ENCODE measurements at regions not wholly inside any gene's neighbourhood (a gene's known extent, or its start where the extent isn't known, plus 50 kb on each side); places are given as distances from the start of the nearest gene placed in this dataset.

DNA sequence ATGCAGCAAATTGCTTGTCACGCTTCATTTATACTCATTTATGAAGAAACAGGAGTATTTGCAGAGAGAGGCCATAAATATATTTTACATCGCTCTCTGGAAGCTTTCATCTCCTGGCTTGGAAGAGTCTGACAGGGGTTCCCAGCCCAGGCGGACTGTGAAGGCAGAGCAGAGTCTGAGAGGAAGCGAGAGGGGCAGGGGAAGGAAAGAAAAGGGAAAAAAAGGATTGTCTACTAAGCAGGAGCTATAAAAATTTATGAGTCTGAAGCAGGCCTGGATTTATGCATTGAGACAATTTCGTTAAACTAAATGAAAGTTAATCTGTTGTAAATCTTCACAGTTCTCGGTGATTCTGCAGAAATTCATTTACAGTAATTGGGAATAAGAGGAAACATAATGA is 143.9 kb upstream of the GYPC start:
- peak in 2 of 11 donors; percentile 15 to 34 for DNase-seq (ENCODE audit: extremely low read depth in 1 of 11, low read depth in 9 of 11, low spot score in 4 of 11)

GRCh38 chr2:126513033-126513432 is 142.9 kb upstream of the GYPC start:
- DNase-seq (ENCODE audit: extremely low read depth in 1 of 11, low read depth in 9 of 11, low spot score in 4 of 11) = no peak

DNA sequence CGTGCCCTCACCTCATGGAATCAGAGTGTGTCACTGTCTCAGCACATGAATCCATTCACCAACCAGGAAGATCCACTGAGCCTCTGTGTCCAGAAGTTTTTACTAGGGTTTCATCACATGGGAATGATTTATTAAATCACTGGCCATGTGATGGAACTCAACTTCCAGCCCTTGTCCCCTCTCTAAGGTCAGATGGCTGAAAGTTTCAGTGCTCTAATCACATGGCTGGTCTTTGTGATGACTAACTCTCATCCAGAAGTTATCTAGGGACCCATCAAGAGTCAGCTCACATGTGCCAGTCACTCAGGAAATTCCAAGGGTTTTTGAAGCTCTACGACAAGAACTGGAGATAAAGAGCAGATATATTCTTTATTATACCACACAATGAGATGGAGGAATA is 140.5 kb upstream of the GYPC start:
- DNase-seq (ENCODE audit: extremely low read depth in 1 of 11, low read depth in 9 of 11, low spot score in 4 of 11) = no peak

- no peak for DNase-seq (ENCODE audit: extremely low read depth in 1 of 11, low read depth in 9 of 11, low spot score in 4 of 11)
Observed at GRCh38 chr2:126518196-126518595, 137.8 kb upstream of the GYPC start.

DNA sequence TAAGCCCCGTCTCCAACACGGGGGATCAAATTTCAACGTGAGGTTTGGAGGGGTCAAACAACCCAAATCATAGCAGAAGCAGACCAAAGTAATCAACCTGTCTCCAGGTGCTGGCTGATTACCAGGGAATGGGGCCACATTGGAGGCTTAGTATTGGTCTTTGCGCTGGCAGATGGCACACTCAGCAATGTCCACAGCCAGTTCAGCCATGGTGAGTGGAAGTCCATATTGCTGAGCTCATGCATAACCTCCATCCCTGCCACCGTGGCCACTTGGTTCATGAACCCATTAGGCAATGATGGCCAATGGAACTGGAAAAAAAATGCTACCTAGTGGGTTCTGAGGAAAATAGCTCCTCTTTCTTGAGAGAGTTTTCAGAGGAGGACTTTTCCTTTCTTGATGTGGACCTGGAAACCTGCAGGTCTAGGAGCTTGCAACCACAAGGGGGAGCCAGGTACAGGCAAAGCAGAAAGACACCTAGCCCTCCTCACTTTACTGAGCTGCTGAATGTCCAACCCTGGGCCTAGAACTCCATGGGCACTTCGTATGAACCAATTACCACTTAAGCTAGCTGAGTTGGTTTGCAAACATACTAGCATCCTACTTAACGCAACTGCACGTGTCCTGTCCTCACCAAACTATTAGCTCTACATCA is 128.0 kb upstream of the GYPC start:
- DNase-seq (ENCODE audit: extremely low read depth in 1 of 11, low read depth in 9 of 11, low spot score in 4 of 11) = peak in 1 of 11 donors; percentile 15

DNA sequence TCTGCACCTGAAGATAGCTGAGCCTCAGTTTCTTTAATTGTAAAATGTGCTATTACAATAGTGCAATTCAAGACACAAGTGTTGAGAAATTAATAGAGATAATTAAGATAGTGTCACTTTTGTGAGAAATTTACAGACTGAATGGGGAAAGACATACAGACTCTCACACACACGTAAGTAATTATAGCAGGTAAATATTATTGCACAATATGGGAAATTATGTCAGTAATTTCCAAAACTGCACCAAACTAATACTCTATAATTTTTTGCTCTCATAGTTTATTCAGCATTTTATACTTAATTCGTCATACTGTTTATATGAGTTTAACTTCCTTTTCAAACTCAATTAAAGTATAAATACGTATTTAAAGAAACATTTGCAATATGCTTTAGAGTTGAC is 124.9 kb upstream of the GYPC start:
- no peak for DNase-seq (ENCODE audit: extremely low read depth in 1 of 11, low read depth in 9 of 11, low spot score in 4 of 11)

DNA sequence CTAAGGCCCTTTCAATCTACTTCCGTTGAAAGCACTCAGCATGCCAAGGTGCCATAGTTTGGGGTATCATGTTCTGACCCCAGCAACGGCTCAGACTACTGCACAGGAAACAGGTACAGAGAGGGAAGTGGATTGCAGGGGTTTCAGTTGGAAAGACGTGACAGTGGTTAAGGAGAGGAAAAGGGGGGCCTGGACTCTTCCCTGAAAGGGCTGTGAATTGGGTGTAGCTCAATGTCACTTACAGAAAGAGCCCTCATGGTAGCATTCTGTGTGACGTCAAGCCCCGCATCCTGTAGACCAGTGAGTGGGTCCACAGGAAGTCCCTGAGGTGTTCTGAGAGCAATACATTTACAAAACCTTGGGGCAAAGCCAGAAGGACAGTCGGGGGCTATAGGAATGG is 121.5 kb upstream of the GYPC start:
- peak in 1 of 11 donors; percentile 12 for DNase-seq (ENCODE audit: extremely low read depth in 1 of 11, low read depth in 9 of 11, low spot score in 4 of 11)

DNA sequence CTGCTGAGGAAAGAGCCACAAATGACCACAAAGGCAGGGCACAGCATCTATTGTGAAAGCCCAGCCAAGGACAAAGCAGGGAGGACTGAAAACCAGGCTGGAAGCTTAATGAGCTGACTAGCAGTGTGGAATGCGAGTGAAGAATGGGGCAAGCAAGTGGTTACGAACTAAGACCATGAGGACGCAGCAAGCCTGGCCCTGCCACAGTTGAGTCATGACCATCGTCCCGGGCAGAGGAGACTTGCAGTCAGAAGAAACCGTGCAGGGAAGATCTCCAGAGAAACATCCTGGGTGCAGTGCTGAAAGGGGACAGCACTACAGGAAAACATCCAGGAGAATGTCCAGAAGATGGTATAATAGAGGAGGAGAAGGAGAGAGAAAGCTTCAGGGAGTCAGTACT is 120.5 kb upstream of the GYPC start:
- no peak for DNase-seq (ENCODE audit: extremely low read depth in 1 of 11, low read depth in 9 of 11, low spot score in 4 of 11)

DNA sequence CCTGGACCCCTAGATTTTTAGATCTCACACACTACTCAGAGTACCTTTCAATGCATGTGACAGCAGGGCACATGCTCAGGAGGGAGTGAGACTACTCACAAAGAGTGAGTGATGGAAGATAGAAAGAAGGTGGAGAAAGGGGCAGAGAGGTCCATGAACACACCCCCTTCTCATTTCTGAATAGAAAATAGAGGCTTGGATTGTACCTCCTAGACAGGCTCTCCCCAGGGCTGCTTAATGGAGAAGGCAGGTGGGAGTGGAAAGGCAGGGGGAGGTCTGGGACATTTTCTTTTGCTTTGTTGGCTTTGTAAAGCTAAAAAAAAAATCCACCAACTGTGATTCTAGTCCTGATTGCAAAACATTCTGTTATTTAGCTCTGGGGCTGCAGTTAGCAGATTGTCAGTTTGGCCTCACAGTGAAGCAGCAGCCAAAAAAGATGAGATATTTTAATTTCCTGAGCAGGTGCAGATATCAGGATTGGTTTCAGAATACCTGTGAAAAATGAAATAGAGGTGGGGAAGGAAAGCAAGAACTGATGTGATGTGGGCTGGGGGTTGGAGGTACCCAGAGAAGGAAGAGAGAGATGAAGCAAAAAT is 119.3 kb upstream of the GYPC start:
- no peak for DNase-seq (ENCODE audit: extremely low read depth in 1 of 11, low read depth in 9 of 11, low spot score in 4 of 11)

GRCh38 chr2:126539101-126539500 is 116.9 kb upstream of the GYPC start:
- DNase-seq (ENCODE audit: extremely low read depth in 1 of 11, low read depth in 9 of 11, low spot score in 4 of 11) = no peak

GRCh38 chr2:126542247-126542646 is 113.7 kb upstream of the GYPC start:
- no peak for DNase-seq (ENCODE audit: extremely low read depth in 1 of 11, low read depth in 9 of 11, low spot score in 4 of 11)

DNA sequence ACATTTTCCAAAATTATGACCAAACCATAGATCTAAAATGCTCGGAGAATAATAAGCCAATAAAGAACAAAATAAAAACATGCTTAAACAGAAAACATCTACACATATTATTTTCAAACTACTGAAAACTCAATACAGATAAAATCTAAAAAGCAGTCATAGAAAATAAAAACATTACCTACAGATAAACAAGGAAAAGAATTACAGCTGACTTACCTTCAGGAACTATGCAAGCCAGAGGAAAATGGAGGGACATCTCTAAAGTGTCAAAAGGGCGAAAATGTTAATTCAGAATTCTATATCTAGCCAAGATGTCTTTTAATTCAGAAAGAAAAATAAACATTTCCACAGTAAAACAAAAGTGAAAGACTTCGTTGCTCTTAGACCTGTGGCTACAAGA is 112.9 kb upstream of the GYPC start:
- no peak for DNase-seq (ENCODE audit: extremely low read depth in 1 of 11, low read depth in 9 of 11, low spot score in 4 of 11)

GRCh38 chr2:126558029-126558428 is 97.9 kb upstream of the GYPC start:
- no peak for DNase-seq (ENCODE audit: extremely low read depth in 1 of 11, low read depth in 9 of 11, low spot score in 4 of 11)

GRCh38 chr2:126568734-126569133 is 87.2 kb upstream of the GYPC start:
- DNase-seq (ENCODE audit: extremely low read depth in 1 of 11, low read depth in 9 of 11, low spot score in 4 of 11) = no peak

GRCh38 chr2:126571403-126571802 is 84.6 kb upstream of the GYPC start:
- DNase-seq (ENCODE audit: extremely low read depth in 1 of 11, low read depth in 9 of 11, low spot score in 4 of 11) = no peak

DNA sequence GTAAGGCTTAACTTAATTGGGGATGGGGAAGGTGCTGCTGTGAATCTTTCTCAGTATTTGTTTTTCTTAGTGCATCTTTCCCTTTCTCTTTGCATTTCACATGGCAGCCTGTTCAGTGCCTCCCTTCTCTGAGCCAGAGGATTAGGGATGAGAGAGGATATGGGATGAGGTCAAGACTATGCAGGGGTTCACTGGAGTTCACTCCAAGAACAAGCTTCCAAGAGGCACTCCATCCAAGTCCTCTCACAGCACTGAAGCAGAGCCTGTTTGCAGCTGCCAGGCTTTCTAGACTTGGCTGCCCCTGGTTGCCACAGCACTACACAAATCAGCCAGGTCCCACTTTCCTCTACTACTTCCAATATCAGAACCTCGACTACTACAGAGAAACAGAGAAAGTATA is 80.3 kb upstream of the GYPC start:
- no peak for DNase-seq (ENCODE audit: extremely low read depth in 1 of 11, low read depth in 9 of 11, low spot score in 4 of 11)

DNA sequence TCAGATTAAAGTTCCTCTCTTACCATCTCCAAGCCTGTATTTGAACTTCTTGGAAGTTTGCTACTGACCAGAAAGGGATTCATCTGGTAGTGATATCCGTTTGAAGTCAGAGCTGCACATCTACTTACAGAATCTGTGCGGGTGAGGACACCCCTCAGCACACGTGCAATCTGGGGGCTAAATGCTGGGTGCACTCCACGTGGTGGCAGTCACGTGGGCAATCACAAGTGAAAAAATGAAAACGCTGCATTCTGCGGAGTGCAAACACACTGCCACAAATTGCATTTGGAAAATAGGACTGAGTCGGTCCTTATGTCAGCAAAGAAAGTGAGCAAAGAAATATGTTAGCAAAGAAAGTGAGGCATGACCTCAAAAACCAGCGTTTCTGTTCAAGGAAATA is 76.1 kb upstream of the GYPC start:
- no peak for DNase-seq (ENCODE audit: extremely low read depth in 1 of 11, low read depth in 9 of 11, low spot score in 4 of 11)

- no peak for DNase-seq (ENCODE audit: extremely low read depth in 1 of 11, low read depth in 9 of 11, low spot score in 4 of 11)
Observed at GRCh38 chr2:126586317-126586716, 69.6 kb upstream of the GYPC start.

DNA sequence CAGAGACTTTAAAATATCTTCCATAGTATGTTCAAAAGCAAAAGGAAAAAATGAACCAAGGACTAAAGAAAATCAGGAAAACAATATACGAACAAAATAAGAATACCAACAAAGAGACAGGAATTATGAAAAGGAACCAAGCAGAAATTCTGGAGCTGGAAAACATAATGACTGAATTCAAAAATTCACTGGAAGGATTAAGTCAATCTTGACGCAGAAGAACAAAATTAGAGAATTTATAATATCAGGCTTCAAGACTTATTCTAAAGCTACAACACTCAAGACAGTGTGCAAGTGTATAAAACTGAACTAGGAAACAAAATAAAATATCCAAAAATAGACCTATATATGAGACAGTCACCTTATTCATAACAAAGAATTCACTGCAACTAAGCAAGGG is 56.9 kb upstream of the GYPC start:
- no peak for DNase-seq (ENCODE audit: extremely low read depth in 1 of 11, low read depth in 9 of 11, low spot score in 4 of 11)

DNA sequence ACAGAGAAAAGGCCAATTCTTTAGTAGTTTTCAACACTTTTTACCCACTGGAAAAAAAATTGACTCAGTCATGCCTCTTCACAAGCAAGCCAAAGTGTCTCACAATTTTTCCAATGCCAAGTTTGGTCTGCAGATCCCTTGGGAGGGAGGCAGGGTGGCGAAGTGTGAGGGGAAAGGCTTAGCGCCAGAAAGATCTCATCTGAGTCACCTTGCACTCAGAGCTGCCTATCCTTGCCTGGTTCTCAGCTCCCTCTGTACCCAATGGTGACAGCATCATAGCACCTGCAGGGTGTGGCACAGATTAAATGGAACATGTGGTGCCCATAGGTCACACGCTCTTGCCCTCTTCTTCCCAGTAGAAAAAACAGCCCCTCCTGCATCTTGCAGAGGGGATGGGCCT is 55.2 kb upstream of the GYPC start:
- no peak for DNase-seq (ENCODE audit: extremely low read depth in 1 of 11, low read depth in 9 of 11, low spot score in 4 of 11)

DNA sequence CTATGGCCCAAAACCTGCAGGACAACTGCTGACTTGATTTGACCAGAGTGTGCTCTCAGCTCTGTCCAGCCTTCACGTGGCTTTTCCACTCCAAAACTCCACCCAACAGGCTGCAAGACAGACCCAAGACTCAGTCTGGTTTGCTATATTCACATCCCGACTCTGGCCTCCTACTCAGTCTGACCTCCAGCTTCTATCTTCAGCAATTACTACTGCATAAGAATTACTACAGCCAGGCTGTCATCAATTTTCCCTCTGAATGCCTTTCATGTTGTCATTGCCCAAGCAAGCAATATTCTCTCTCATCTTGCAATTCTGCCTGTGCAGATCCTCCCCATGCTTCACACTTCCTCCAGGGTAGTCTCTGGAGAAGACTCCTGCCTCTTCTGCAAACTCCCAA is 53.6 kb upstream of the GYPC start:
- DNase-seq (ENCODE audit: extremely low read depth in 1 of 11, low read depth in 9 of 11, low spot score in 4 of 11) = no peak
